ENCODE measurements at regions not wholly inside any gene's neighbourhood (a gene's known extent, or its start where the extent isn't known, plus 50 kb on each side); places are given as distances from the start of the nearest gene placed in this dataset.
A peak's percentile ranks its signal among the peaks of the same experiment; 100 is the strongest.

DNA sequence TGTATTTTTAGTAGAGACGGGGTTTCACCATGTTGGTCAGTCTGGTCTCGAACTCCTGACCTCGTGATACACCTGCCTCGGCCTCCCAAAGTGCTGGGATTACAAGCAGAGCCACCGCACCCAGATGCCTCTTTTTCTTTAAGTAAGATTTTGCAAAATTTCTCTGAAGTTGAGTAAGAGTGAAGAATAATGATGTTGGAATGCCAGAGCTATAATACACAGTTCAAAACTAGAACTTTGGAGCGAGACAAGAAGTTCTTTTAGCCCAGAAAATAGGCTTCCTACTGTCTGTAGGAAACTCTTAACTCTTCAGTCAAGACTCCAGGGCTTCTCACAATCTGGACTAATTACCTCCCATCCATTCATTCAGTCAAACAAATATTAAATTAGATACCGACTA lies 51.4 kb downstream of the MARCHF4 start:
- Histone ChIP-seq H3K4me1 (ENCODE audit: control insufficient read depth, insufficient read depth, low read length, poor library complexity, severe bottlenecking) (peaks cover 51% of the 10 kb centered on the region), H3K27ac (ENCODE audit: low read depth, low read length, severe bottlenecking) (no peak overlapping the region), H3K36me3 (ENCODE audit: control insufficient read depth, insufficient read depth, low read length) (peaks cover 14% of the 10 kb centered on the region), H3K9me3 (ENCODE audit: control insufficient read depth, low read length) (no peaks in the 10 kb centered on the region), H3K4me3 (ENCODE audit: extremely low read depth, insufficient read depth, low read length, poor library complexity, severe bottlenecking) (no peak overlapping the region)
- 90 to 98% methylated on average over 2 to 6 of the region's 7 CpGs for WGBS, 2 experiments (ENCODE audit: insufficient coverage in 2 of 2)

DNA sequence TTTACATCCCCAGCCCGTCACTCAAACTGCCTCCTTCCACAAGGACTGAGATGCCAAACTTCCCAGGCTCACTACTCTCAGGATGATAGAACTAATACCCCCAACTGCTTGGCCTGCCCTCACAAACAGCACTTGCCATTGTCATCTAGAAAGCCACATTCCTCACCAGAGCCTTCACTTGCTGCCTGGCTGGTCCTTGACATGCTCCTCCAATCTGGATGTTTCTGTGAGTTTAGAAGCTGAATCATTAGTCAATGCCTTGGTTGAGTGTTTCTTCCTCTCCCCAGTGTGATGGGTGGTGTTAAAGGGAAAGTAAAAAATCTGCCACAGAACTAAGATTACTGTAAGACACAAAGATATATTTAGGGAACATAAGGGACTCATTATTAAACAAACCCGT lies 52.5 kb downstream of the MARCHF4 start:
- peak overlapping the region; percentile 6 for H3K27ac ChIP-seq (ENCODE audit: low read depth, low read length, severe bottlenecking)
- no peak overlapping the region for H3K4me3 ChIP-seq (ENCODE audit: extremely low read depth, insufficient read depth, low read length, poor library complexity, severe bottlenecking)
- peaks cover 14% of the 10 kb centered on the region for H3K36me3 ChIP-seq (ENCODE audit: control insufficient read depth, insufficient read depth, low read length)
- H3K4me1 ChIP-seq (ENCODE audit: control insufficient read depth, insufficient read depth, low read length, poor library complexity, severe bottlenecking): peaks cover 59% of the 10 kb centered on the region
- no peaks in the 10 kb centered on the region for H3K9me3 ChIP-seq (ENCODE audit: control insufficient read depth, low read length)
- WGBS, 2 experiments (ENCODE audit: insufficient coverage in 2 of 2): 50% methylated on average over 1 of the region's 2 CpGs

DNA sequence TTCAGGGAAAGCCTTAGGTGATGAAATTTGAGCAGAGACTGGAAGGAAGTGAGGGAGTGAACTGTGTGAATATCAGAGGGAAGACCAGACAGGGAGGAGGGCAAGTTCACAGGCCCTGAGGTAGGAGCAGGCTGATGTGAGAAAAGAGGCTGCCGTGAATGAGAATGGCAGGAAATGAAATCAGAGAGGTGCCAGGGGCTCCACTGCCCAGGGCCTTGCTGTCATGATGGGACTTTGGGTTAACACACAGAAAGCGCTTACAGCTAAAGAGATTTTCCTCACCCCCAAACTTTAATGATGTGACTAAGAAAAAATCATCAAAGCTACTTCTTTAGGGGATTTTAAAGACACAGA lies 53.8 kb downstream of the MARCHF4 start:
- Histone ChIP-seq H3K9me3 (ENCODE audit: control insufficient read depth, low read length) (no peaks in the 10 kb centered on the region), H3K4me1 (ENCODE audit: control insufficient read depth, insufficient read depth, low read length, poor library complexity, severe bottlenecking) (peaks cover 65% of the 10 kb centered on the region), H3K36me3 (ENCODE audit: control insufficient read depth, insufficient read depth, low read length) (peaks cover 14% of the 10 kb centered on the region), H3K27ac (ENCODE audit: low read depth, low read length, severe bottlenecking) (peak overlapping the region; percentile 20), H3K4me3 (ENCODE audit: extremely low read depth, insufficient read depth, low read length, poor library complexity, severe bottlenecking) (no peak overlapping the region)
- 20 to 50% methylated on average over 1 of the region's 2 CpGs for WGBS, 2 experiments (ENCODE audit: insufficient coverage in 2 of 2)

DNA sequence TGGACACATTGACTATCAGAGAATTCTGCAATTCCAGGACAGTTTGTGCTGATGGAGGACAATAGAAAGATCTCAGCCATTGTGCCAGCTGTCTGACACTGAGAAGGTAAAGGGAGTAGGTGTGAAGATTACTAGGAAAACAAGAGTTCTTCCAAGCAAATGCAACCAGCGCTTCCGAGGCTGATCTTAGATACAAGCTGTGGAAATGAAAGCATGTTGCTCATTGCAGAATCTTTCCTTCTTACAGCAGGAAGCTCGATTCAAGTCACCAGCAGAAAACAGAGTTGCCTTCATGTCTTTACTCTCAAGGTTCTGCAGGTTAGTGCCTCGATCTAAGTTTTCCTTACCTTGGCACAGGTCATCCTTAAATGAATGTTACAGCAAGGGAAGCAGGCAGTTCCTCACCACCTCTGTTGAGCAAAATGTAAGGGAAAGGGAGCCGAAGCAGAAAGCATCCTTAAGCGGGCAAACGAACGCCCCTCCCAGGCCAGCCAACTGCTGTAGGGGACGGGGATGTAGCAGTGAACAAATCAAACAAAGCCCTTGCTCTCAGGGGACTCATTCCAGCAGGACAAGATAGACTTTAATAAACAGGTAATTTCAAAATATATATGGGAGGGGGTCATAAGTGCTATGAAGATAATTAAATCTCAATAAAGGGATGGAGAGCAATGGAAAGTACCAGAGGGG lies 54.3 kb downstream of the MARCHF4 start:
- H3K4me3 ChIP-seq (ENCODE audit: extremely low read depth, insufficient read depth, low read length, poor library complexity, severe bottlenecking): no peak overlapping the region
- H3K27ac ChIP-seq (ENCODE audit: low read depth, low read length, severe bottlenecking): peak overlapping the region; percentile 20
- WGBS, 2 experiments (ENCODE audit: insufficient coverage in 2 of 2): 66 to 70% methylated on average over 4 to 6 of the region's 9 CpGs
- peaks cover 67% of the 10 kb centered on the region for H3K4me1 ChIP-seq (ENCODE audit: control insufficient read depth, insufficient read depth, low read length, poor library complexity, severe bottlenecking)
- peaks cover 14% of the 10 kb centered on the region for H3K36me3 ChIP-seq (ENCODE audit: control insufficient read depth, insufficient read depth, low read length)
- H3K9me3 ChIP-seq (ENCODE audit: control insufficient read depth, low read length): no peaks in the 10 kb centered on the region

DNA sequence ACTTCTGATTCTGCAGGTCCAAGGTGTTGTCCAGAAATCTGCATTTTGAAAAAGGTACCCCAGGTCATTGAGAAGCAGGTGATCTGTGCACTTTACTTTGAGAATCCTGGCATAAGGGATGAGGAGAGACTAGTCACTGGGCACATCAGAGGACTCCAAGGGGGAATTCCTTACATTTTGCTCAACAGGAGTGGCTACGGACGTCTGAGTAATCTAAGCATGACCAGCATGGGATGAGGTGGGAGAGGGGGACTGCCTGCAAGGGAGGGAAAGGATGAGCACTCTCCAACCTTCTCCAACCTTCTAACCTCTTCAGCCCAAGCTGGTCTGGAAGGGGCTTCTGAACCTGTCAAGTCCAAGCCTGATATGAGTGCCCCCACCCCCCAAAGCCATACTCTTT lies 55.5 kb downstream of the MARCHF4 start:
- no CpG with 5 or more reads among the region's 2 CpGs for WGBS, 2 experiments (ENCODE audit: insufficient coverage in 2 of 2)
- Histone ChIP-seq H3K4me3 (ENCODE audit: extremely low read depth, insufficient read depth, low read length, poor library complexity, severe bottlenecking) (no peak overlapping the region), H3K4me1 (ENCODE audit: control insufficient read depth, insufficient read depth, low read length, poor library complexity, severe bottlenecking) (peaks cover 64% of the 10 kb centered on the region), H3K9me3 (ENCODE audit: control insufficient read depth, low read length) (no peaks in the 10 kb centered on the region), H3K36me3 (ENCODE audit: control insufficient read depth, insufficient read depth, low read length) (peaks cover 16% of the 10 kb centered on the region), H3K27ac (ENCODE audit: low read depth, low read length, severe bottlenecking) (peak overlapping the region; percentile 94)

DNA sequence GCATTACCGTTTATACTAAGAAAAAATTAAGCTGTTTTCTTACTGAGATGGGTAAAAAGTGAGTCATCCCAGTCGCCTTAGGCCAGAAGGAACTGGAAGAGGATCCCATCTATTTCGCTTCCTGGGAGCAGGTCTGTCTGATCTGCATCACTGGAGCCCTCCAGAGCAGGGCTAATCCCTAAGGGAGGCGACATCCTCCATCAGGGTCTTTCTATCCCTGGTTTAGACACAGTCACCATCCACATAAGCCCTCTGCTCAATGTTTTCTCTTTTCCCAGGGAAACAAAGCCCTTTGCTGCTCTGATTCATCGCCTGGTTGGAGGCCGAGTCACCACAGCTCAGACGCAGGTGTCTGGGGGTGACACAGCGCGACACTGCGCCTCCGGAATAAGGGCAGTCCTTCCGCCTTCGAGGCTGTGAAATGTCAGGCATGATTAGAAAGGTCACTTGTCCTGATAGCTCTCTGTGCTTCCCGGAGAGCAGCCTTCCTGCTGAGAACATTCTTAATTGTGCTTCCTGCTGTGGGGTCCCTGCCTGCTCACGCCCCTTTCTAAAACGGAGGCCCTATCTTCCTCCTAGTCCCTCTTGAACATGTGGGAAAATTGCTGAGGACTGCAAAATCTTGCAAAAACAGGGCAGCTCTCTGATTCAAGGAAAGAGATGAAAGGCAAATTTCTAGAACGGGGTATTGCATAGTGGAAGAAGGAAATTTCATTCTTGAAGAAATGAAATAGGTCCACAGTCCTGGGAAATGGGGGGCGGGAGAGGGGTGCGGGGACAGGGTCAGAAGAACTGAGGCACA lies 56.3 kb downstream of the MARCHF4 start:
- H3K4me1 ChIP-seq (ENCODE audit: control insufficient read depth, insufficient read depth, low read length, poor library complexity, severe bottlenecking): peaks cover 63% of the 10 kb centered on the region
- H3K27ac ChIP-seq (ENCODE audit: low read depth, low read length, severe bottlenecking): peak overlapping the region; percentile 94
- peaks cover 14% of the 10 kb centered on the region for H3K36me3 ChIP-seq (ENCODE audit: control insufficient read depth, insufficient read depth, low read length)
- no peaks in the 10 kb centered on the region for H3K9me3 ChIP-seq (ENCODE audit: control insufficient read depth, low read length)
- peak overlapping the region; percentile 14 for H3K4me3 ChIP-seq (ENCODE audit: extremely low read depth, insufficient read depth, low read length, poor library complexity, severe bottlenecking)
- WGBS, 2 experiments (ENCODE audit: insufficient coverage in 2 of 2): 20 to 29% methylated on average over 14 of the region's 19 CpGs

DNA sequence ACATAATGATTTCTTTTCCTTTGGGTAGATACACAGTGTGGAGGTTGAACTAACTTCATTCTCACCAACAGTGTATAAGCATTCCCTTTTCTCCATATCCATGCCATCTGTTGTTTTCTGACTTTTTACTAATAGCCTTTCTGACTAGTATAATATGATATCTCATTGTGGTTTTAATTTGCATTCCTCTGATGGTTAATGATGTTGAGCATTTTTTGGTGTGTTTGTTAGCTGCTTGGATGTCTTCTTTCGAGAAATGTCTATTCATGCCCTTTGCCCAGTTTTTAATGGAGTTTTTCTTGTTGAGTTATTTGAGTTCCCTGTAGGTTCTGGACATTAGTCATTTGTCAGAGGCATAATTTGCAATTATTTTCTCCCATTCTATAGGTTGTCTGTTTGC lies 59.8 kb downstream of the MARCHF4 start:
- Histone ChIP-seq H3K27ac (ENCODE audit: low read depth, low read length, severe bottlenecking) (no peak overlapping the region), H3K4me3 (ENCODE audit: extremely low read depth, insufficient read depth, low read length, poor library complexity, severe bottlenecking) (no peak overlapping the region), H3K9me3 (ENCODE audit: control insufficient read depth, low read length) (no peaks in the 10 kb centered on the region), H3K4me1 (ENCODE audit: control insufficient read depth, insufficient read depth, low read length, poor library complexity, severe bottlenecking) (peaks cover 42% of the 10 kb centered on the region), H3K36me3 (ENCODE audit: control insufficient read depth, insufficient read depth, low read length) (peaks cover 9% of the 10 kb centered on the region)
- WGBS, 2 experiments (ENCODE audit: insufficient coverage in 2 of 2): 80% methylated on average over 1 of the region's 1 CpG; no CpG with 5 or more reads in 1 of the 2 experiments

DNA sequence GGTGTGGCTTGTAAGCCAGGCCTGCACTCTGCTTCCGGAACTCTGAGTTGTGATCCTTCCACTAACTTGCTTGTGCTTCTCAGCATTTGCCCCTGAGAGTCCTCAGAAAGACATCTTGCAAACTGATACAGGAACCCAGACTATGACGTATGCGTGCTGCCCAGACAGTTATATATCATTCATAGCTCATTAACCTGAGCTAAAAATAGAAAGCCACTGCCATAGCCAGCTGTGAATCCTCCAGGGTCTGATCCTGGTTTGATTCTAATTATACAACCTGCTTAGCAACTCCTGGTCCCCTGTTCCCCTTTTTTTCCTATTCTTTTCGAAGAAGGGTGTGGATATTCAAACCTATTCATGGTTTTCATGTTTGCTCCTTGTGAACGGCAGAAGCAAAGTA lies 63.7 kb downstream of the MARCHF4 start:
- WGBS, 2 experiments (ENCODE audit: insufficient coverage in 2 of 2): 97% methylated on average over 3 of the region's 5 CpGs

DNA sequence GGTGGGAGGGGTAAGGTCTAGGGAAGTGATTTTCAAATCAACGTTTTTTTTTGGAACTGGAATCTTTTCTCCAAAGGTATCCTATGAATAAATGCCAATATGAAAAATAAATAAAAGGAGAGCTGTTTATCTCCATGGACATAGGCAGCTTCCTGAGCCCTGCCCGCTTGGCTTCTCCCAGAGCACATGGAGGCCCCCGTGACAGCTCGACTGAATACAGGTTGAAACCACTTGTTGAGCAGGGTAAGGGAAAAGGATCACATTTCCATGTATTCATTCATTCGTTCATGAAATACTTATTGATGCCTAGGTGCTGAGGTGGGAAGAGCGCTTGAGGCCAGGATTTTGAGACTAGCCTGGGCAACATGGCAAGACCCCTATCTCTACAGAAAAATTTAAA lies 64.8 kb downstream of the MARCHF4 start:
- H3K27ac ChIP-seq (ENCODE audit: low read depth, low read length, severe bottlenecking): peak overlapping the region; percentile 78
- no peaks in the 10 kb centered on the region for H3K9me3 ChIP-seq (ENCODE audit: control insufficient read depth, low read length)
- 96 to 100% methylated on average over 3 to 4 of the region's 6 CpGs for WGBS, 2 experiments (ENCODE audit: insufficient coverage in 2 of 2)
- H3K4me1 ChIP-seq (ENCODE audit: control insufficient read depth, insufficient read depth, low read length, poor library complexity, severe bottlenecking): peaks cover 22% of the 10 kb centered on the region
- H3K36me3 ChIP-seq (ENCODE audit: control insufficient read depth, insufficient read depth, low read length): peaks cover 21% of the 10 kb centered on the region
- no peak overlapping the region for H3K4me3 ChIP-seq (ENCODE audit: extremely low read depth, insufficient read depth, low read length, poor library complexity, severe bottlenecking)

More for the DNA sequence above, 63.7 kb downstream of the MARCHF4 start:
- peaks cover 24% of the 10 kb centered on the region for H3K4me1 ChIP-seq (ENCODE audit: control insufficient read depth, insufficient read depth, low read length, poor library complexity, severe bottlenecking)
- H3K27ac ChIP-seq (ENCODE audit: low read depth, low read length, severe bottlenecking): no peak overlapping the region
- no peaks in the 10 kb centered on the region for H3K9me3 ChIP-seq (ENCODE audit: control insufficient read depth, low read length)
- H3K4me3 ChIP-seq (ENCODE audit: extremely low read depth, insufficient read depth, low read length, poor library complexity, severe bottlenecking): no peak overlapping the region
- H3K36me3 ChIP-seq (ENCODE audit: control insufficient read depth, insufficient read depth, low read length): peaks cover 13% of the 10 kb centered on the region

DNA sequence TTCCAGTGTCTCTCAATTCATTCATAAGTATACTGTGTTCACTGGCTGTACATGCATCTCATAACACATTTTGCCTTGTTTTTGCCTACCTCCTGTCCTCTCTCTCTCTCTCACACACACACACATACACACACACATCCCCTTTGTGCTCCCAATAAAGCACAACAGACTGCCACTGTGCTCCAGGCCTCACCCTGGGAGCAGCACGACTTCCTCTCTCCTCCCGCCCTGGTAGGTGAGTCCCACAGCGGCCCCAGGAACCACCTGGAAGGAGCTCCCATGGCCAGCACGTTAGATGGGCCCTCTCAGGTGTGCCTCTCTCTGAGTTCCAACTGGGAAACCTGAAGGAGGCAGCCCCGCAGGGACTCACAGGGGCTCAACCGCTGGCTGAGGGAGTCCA lies 65.4 kb downstream of the MARCHF4 start:
- H3K36me3 ChIP-seq (ENCODE audit: control insufficient read depth, insufficient read depth, low read length): peaks cover 19% of the 10 kb centered on the region
- no peaks in the 10 kb centered on the region for H3K9me3 ChIP-seq (ENCODE audit: control insufficient read depth, low read length)
- WGBS, 2 experiments (ENCODE audit: insufficient coverage in 2 of 2): 46 to 66% methylated on average over 4 to 5 of the region's 6 CpGs
- H3K4me1 ChIP-seq (ENCODE audit: control insufficient read depth, insufficient read depth, low read length, poor library complexity, severe bottlenecking): peaks cover 22% of the 10 kb centered on the region
- H3K4me3 ChIP-seq (ENCODE audit: extremely low read depth, insufficient read depth, low read length, poor library complexity, severe bottlenecking): no peak overlapping the region
- peak overlapping the region; percentile 78 for H3K27ac ChIP-seq (ENCODE audit: low read depth, low read length, severe bottlenecking)

GRCh38 chr2:216305574-216305973 lies 66.7 kb downstream of the MARCHF4 start:
- Histone ChIP-seq H3K9me3 (ENCODE audit: control insufficient read depth, low read length) (no peaks in the 10 kb centered on the region), H3K27ac (ENCODE audit: low read depth, low read length, severe bottlenecking) (no peak overlapping the region), H3K4me1 (ENCODE audit: control insufficient read depth, insufficient read depth, low read length, poor library complexity, severe bottlenecking) (peaks cover 22% of the 10 kb centered on the region), H3K4me3 (ENCODE audit: extremely low read depth, insufficient read depth, low read length, poor library complexity, severe bottlenecking) (no peak overlapping the region), H3K36me3 (ENCODE audit: control insufficient read depth, insufficient read depth, low read length) (peaks cover 18% of the 10 kb centered on the region)
- 89 to 100% methylated on average over 3 to 4 of the region's 4 CpGs for WGBS, 2 experiments (ENCODE audit: insufficient coverage in 2 of 2)
